CMK (cell line): ENCODE measurements at regions not wholly inside any gene's neighbourhood (a gene's known extent, or its start where the extent isn't known, plus 50 kb on each side); places are given as distances from the start of the nearest gene placed in this dataset.
A peak's percentile ranks its signal among the peaks of the same experiment; 100 is the strongest.

Experiments used
- DNase-seq: peaks from one replicate; pipeline ENCODE4 v3.0.0-alpha.2; 2010; ENCODE audit warnings: low read depth

GRCh38 chr6:103167345-103168071 is 1692.2 kb downstream of the HACE1 start:
- no peak for DNase-seq

- no peak for DNase-seq
Observed at GRCh38 chr6:103154779-103155572, 1704.7 kb downstream of the HACE1 start.

GRCh38 chr6:103153016-103153415 is 1706.7 kb downstream of the HACE1 start:
- DNase-seq: no peak

GRCh38 chr6:103142902-103143301 is 1716.8 kb downstream of the HACE1 start:
- no peak for DNase-seq

GRCh38 chr6:103140308-103141027 is 1719.3 kb downstream of the HACE1 start:
- DNase-seq: no peak

- no peak for DNase-seq
Observed at GRCh38 chr6:103139377-103139776, 1720.3 kb downstream of the HACE1 start.

- DNase-seq: no peak
Observed at GRCh38 chr6:103124471-103124870, 1731.0 kb downstream of the GRIK2 start.

GRCh38 chr6:103122766-103123601 is 1729.5 kb downstream of the GRIK2 start:
- DNase-seq: no peak

GRCh38 chr6:103119056-103119455 is 1725.5 kb downstream of the GRIK2 start:
- DNase-seq: no peak

- no peak for DNase-seq
Observed at GRCh38 chr6:103114582-103114981, 1721.1 kb downstream of the GRIK2 start.

GRCh38 chr6:103113416-103113815 is 1719.9 kb downstream of the GRIK2 start:
- no peak for DNase-seq

- no peak for DNase-seq
Observed at GRCh38 chr6:103107985-103108384, 1714.5 kb downstream of the GRIK2 start.

GRCh38 chr6:103105686-103106085 is 1712.2 kb downstream of the GRIK2 start:
- no peak for DNase-seq

- no peak for DNase-seq
Observed at GRCh38 chr6:103101267-103101666, 1707.8 kb downstream of the GRIK2 start.

- peak; percentile 52 for DNase-seq
Observed at GRCh38 chr6:103092414-103092813, 1698.9 kb downstream of the GRIK2 start.

GRCh38 chr6:103085801-103086200 is 1692.3 kb downstream of the GRIK2 start:
- DNase-seq: no peak

GRCh38 chr6:103081876-103082630 is 1688.5 kb downstream of the GRIK2 start:
- DNase-seq: no peak

GRCh38 chr6:103081126-103081525 is 1687.6 kb downstream of the GRIK2 start:
- no peak for DNase-seq

GRCh38 chr6:103080497-103080896 is 1687.0 kb downstream of the GRIK2 start:
- no peak for DNase-seq

- no peak for DNase-seq
Observed at GRCh38 chr6:103079867-103080266, 1686.4 kb downstream of the GRIK2 start.

- no peak for DNase-seq
Observed at GRCh38 chr6:103062136-103062535, 1668.6 kb downstream of the GRIK2 start.
